ENCODE measurements at regions not wholly inside any gene's neighbourhood (a gene's known extent, or its start where the extent isn't known, plus 50 kb on each side); places are given as distances from the start of the nearest gene placed in this dataset.

DNA sequence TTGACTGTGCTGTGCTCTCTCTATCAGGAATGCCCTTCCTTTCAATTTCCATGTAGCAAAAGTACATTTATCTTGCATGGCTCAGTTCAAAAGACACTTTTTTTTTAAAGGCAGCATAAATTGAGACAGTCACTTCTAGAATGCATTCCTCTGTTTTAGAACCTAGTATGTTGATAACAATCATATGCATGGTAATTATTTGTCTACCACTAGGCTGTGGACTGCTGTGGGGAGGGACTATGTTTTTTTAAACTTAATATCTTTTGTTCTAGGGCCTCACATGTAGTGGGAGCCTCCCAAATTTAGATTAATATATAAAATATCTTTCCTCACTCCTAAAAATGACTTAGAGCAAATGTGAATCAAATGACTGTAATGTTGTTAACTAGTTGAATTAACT lies 269.9 kb downstream of the MEIS1 start (continued):
- TF ChIP-seq, protein P1, sequence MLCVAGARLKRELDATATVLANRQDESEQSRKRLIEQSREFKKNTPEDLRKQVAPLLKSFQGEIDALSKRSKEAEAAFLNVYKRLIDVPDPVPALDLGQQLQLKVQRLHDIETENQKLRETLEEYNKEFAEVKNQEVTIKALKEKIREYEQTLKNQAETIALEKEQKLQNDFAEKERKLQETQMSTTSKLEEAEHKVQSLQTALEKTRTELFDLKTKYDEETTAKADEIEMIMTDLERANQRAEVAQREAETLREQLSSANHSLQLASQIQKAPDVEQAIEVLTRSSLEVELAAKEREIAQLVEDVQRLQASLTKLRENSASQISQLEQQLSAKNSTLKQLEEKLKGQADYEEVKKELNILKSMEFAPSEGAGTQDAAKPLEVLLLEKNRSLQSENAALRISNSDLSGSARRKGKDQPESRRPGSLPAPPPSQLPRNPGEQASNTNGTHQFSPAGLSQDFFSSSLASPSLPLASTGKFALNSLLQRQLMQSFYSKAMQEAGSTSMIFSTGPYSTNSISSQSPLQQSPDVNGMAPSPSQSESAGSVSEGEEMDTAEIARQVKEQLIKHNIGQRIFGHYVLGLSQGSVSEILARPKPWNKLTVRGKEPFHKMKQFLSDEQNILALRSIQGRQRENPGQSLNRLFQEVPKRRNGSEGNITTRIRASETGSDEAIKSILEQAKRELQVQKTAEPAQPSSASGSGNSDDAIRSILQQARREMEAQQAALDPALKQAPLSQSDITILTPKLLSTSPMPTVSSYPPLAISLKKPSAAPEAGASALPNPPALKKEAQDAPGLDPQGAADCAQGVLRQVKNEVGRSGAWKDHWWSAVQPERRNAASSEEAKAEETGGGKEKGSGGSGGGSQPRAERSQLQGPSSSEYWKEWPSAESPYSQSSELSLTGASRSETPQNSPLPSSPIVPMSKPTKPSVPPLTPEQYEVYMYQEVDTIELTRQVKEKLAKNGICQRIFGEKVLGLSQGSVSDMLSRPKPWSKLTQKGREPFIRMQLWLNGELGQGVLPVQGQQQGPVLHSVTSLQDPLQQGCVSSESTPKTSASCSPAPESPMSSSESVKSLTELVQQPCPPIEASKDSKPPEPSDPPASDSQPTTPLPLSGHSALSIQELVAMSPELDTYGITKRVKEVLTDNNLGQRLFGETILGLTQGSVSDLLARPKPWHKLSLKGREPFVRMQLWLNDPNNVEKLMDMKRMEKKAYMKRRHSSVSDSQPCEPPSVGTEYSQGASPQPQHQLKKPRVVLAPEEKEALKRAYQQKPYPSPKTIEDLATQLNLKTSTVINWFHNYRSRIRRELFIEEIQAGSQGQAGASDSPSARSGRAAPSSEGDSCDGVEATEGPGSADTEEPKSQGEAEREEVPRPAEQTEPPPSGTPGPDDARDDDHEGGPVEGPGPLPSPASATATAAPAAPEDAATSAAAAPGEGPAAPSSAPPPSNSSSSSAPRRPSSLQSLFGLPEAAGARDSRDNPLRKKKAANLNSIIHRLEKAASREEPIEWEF (IDR thresholded peaks at IDR 0.05; ENCODE audit: insufficient replicate concordance, low read depth, low read length) = no peak
- TF ChIP-seq EED (IDR thresholded peaks at IDR 0.05; ENCODE audit: low read depth) (no peak), TCF7 (IDR thresholded peaks at IDR 0.05; ENCODE audit: borderline replicate concordance) (no peak), ATF7 (IDR thresholded peaks at IDR 0.05; ENCODE audit: low read depth) (no peak), SREBF1 (IDR thresholded peaks at IDR 0.05; ENCODE audit: low read length) (no peak)

DNA sequence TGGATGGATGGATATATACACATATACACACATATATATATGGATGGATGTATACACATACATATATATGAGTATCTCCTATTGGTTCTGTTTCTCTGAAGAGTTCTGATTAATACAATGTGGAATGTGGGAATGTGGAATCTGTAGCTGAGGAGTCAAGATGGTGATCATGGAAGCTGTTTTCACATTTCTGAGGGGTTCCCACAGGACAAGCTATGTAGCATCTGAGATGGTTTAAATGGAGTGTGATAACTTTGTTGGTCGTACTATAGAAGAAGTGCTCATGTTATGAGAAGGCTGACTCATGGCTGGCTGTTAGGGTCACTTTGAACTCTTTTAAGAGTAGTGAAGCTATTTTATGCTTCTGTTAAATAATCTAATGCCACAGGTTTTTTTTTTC lies 279.7 kb downstream of the MEIS1 start:
- H3K4me3 ChIP-seq = no peak overlapping the region
- ChIA-PET POLR2A (no interaction called here), RAD21 (ENCODE audit: unreplicated experiment) (no interaction called here), SMC1A (ENCODE audit: uncharacterized antibody, unreplicated experiment) (no interaction called here), CTCF (interaction anchor here (0.6 kb wide), 1 partner anchor 47 kb away, joined by 3 read pairs; no protein-coding TSS in a partner anchor)
- H2AFZ ChIP-seq (ENCODE audit: control insufficient read depth, low read depth, low read length) = no peak overlapping the region
- no peak overlapping the region for H3K27ac ChIP-seq (ENCODE audit: control insufficient read depth, insufficient read depth)
- DNase-seq (ENCODE audit: low read depth, low spot score) (no peak), ATAC-seq (no peak), FAIRE-seq (no peak)
- WGBS (ENCODE audit: insufficient coverage, insufficient replicate concordance, low lambda C conversion rate, missing lambda C conversion rate) = 0% methylated on average over 1 of the region's 1 CpG
- no peaks in the 10 kb centered on the region for H4K20me1 ChIP-seq (ENCODE audit: control insufficient read depth, insufficient read depth)
- no peak overlapping the region for H3K9ac ChIP-seq (ENCODE audit: control insufficient read depth, insufficient read depth, low read length)
- TF ChIP-seq LARP7 (IDR thresholded peaks at IDR 0.05) (no peak), RAD51 (IDR thresholded peaks at IDR 0.05) (no peak), EGR1 (IDR thresholded peaks at IDR 0.05; ENCODE audit: borderline replicate concordance in 1 of 2, low read depth in 2 of 2, low read length in 2 of 2) (no peak), ZNF217 (IDR thresholded peaks at IDR 0.05) (no peak)
- TF ChIP-seq, protein P2, sequence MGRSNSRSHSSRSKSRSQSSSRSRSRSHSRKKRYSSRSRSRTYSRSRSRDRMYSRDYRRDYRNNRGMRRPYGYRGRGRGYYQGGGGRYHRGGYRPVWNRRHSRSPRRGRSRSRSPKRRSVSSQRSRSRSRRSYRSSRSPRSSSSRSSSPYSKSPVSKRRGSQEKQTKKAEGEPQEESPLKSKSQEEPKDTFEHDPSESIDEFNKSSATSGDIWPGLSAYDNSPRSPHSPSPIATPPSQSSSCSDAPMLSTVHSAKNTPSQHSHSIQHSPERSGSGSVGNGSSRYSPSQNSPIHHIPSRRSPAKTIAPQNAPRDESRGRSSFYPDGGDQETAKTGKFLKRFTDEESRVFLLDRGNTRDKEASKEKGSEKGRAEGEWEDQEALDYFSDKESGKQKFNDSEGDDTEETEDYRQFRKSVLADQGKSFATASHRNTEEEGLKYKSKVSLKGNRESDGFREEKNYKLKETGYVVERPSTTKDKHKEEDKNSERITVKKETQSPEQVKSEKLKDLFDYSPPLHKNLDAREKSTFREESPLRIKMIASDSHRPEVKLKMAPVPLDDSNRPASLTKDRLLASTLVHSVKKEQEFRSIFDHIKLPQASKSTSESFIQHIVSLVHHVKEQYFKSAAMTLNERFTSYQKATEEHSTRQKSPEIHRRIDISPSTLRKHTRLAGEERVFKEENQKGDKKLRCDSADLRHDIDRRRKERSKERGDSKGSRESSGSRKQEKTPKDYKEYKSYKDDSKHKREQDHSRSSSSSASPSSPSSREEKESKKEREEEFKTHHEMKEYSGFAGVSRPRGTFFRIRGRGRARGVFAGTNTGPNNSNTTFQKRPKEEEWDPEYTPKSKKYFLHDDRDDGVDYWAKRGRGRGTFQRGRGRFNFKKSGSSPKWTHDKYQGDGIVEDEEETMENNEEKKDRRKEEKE (IDR thresholded peaks at IDR 0.05) = no peak
- H3K36me3 ChIP-seq (ENCODE audit: control insufficient read depth in 2 of 2, insufficient read depth in 2 of 2, low read length in 1 of 2) = no peaks in the 10 kb centered on the region
- intact Hi-C loops (cut with micrococcal nuclease; ENCODE audit: unreplicated experiment) = no loop called here
- no peaks in the 10 kb centered on the region for H3K4me1 ChIP-seq (ENCODE audit: control insufficient read depth, insufficient read depth, low read length)
- in situ Hi-C loops (cut with MboI) = no loop called here
- BruUV-seq (replicated peaks) = no TSS peak
- no peaks in the 10 kb centered on the region for H3K79me2 ChIP-seq (ENCODE audit: control insufficient read depth, insufficient read depth, low read length)
- H3K4me2 ChIP-seq (ENCODE audit: control insufficient read depth, insufficient read depth) = no peak overlapping the region
- no peaks in the 10 kb centered on the region for H3K27me3 ChIP-seq (replicated peaks in 1 of 2; ENCODE audit: control insufficient read depth in 2 of 2, insufficient read depth in 2 of 2, low read length in 1 of 2)
- no peaks in the 10 kb centered on the region for H3K9me3 ChIP-seq (replicated peaks; ENCODE audit: control insufficient read depth, insufficient read depth, low read length)

All from GM12878 (cell line).